OCI-LY3 (cell line): ENCODE measurements at regions not wholly inside any gene's neighbourhood (a gene's known extent, or its start where the extent isn't known, plus 50 kb on each side); places are given as distances from the start of the nearest gene placed in this dataset.

Experiments used
- H2AFZ ChIP-seq: fragments of 200-600, 300-600 bp; shearing (Covaris generic); 2 replicates; pipeline ENCODE4 v1.6.0; 2014; ENCODE audit warnings: antibody characterized with exemption, low read depth, low read length
- H3K27ac ChIP-seq: fragments of 200-600, 300-600 bp; sonication (generic); 2 replicates; pipeline ENCODE4 v1.5.1; 2014; ENCODE audit warnings: mild to moderate bottlenecking, low read length, moderate library complexity, mixed read lengths
- H3K27me3 ChIP-seq: fragments of 200-600, 300-600 bp; sonication (generic); 2 replicates; pipeline ENCODE4 v1.6.1; 2014; ENCODE audit warnings: low read depth, low read length, mixed read lengths
- H3K36me3 ChIP-seq: fragments of 200-600, 300-600 bp; sonication (generic); replicated peaks from 2 replicates; pipeline ENCODE3; 2014; ENCODE audit warnings: low read depth, low read length, mixed read lengths
- H3K4me1 ChIP-seq: fragments of 300-600, 200-600 bp; sonication (generic); 2 replicates; pipeline ENCODE4 v1.6.1; 2014; ENCODE audit warnings: low read length, mixed read lengths
- H3K4me2 ChIP-seq: fragments of 200-600, 300-600 bp; sonication (generic); 2 replicates; pipeline ENCODE4 v1.6.1; 2014; ENCODE audit warnings: low read length, mixed read lengths
- H3K4me3 ChIP-seq: fragments of 300-600, 200-600 bp; sonication (generic); 2 replicates; pipeline ENCODE4 v1.5.1; 2014; ENCODE audit warnings: antibody characterized with exemption, mild to moderate bottlenecking, low read length, moderate library complexity
- H3K79me2 ChIP-seq: fragments of 300-600, 200-600 bp; shearing (Covaris generic); 2 replicates; pipeline ENCODE4 v1.6.1; 2014; ENCODE audit warnings: mild to moderate bottlenecking, low read length, mixed read lengths
- H3K9ac ChIP-seq: fragments of 300-600, 200-600 bp; shearing (Covaris generic); 2 replicates; pipeline ENCODE4 v1.6.0; 2014; ENCODE audit warnings: mild to moderate bottlenecking, low read length, moderate library complexity
- H3K9me3 ChIP-seq: fragments of 200-600, 300-600 bp; shearing (Covaris generic); 2 replicates; pipeline ENCODE4 v1.6.1; 2014; ENCODE audit warnings: low read length, mixed read lengths; ENCODE audit not compliant: insufficient read depth
- H4K20me1 ChIP-seq: fragments of 200-600, 300-600 bp; sonication (generic); 2 replicates; pipeline ENCODE4 v1.6.1; 2016; ENCODE audit warnings: low read length, mixed read lengths; ENCODE audit not compliant: insufficient read depth
- CTCF ChIP-seq: fragments of 200-600, 300-600 bp; sonication (generic); IDR thresholded peaks from 2 replicates; pipeline ENCODE4 v1.5.1; 2014; ENCODE audit warnings: antibody characterized with exemption, low read length, low read depth
- EZH2phosphoT487 ChIP-seq: fragments of 200-600 bp; shearing (Covaris generic); IDR thresholded peaks from 2 replicates; pipeline ENCODE4 v1.6.1; 2018; ENCODE audit warnings: antibody characterized with exemption, mixed run types, low read depth

GRCh38 chr22:33971561-33971961 is 51.3 kb upstream of the LARGE1 start:
- no peak overlapping the region for H3K4me3 ChIP-seq
- H3K4me2 ChIP-seq = no peak overlapping the region
- H4K20me1 ChIP-seq = no peaks in the 10 kb centered on the region
- H3K27ac ChIP-seq = no peak overlapping the region
- no peaks in the 10 kb centered on the region for H3K9me3 ChIP-seq
- H3K36me3 ChIP-seq = no peaks in the 10 kb centered on the region
- H3K9ac ChIP-seq = no peak overlapping the region
- no peak overlapping the region for H2AFZ ChIP-seq
- H3K4me1 ChIP-seq = no peaks in the 10 kb centered on the region
- no peaks in the 10 kb centered on the region for H3K79me2 ChIP-seq
- TF ChIP-seq EZH2phosphoT487 (no peak), CTCF (no peak)
- H3K27me3 ChIP-seq = peaks cover 55% of the 10 kb centered on the region

- no peaks in the 10 kb centered on the region for H3K79me2 ChIP-seq
- H3K4me2 ChIP-seq = no peak overlapping the region
- H4K20me1 ChIP-seq = no peaks in the 10 kb centered on the region
- no peak overlapping the region for H3K9ac ChIP-seq
- TF ChIP-seq CTCF = no peak
- no peak for TF ChIP-seq EZH2phosphoT487
- no peaks in the 10 kb centered on the region for H3K9me3 ChIP-seq
- no peak overlapping the region for H2AFZ ChIP-seq
- no peak overlapping the region for H3K27ac ChIP-seq
- no peaks in the 10 kb centered on the region for H3K4me1 ChIP-seq
- peaks cover 62% of the 10 kb centered on the region for H3K27me3 ChIP-seq
- no peaks in the 10 kb centered on the region for H3K36me3 ChIP-seq
- no peak overlapping the region for H3K4me3 ChIP-seq
Observed at GRCh38 chr22:33975841-33976240, 55.6 kb upstream of the LARGE1 start.

- Histone ChIP-seq H3K79me2 (no peaks in the 10 kb centered on the region), H3K27me3 (peaks cover 5% of the 10 kb centered on the region), H3K27ac (no peak overlapping the region), H4K20me1 (no peaks in the 10 kb centered on the region), H3K36me3 (no peaks in the 10 kb centered on the region), H3K4me1 (peaks cover 32% of the 10 kb centered on the region), H3K9me3 (no peaks in the 10 kb centered on the region), H3K4me2 (no peak overlapping the region), H3K4me3 (no peak overlapping the region), H2AFZ (no peak overlapping the region), H3K9ac (no peak overlapping the region)
- TF ChIP-seq EZH2phosphoT487 = no peak
- no peak for TF ChIP-seq CTCF
Observed at GRCh38 chr22:33983558-33983957, 63.3 kb upstream of the LARGE1 start.

- no peak for TF ChIP-seq EZH2phosphoT487
- no peak for TF ChIP-seq CTCF
- Histone ChIP-seq H3K4me3 (no peak overlapping the region), H3K9me3 (no peaks in the 10 kb centered on the region)
Observed at GRCh38 chr22:33984211-33984610, 63.9 kb upstream of the LARGE1 start.

More at GRCh38 chr22:33984211-33984610, 63.9 kb upstream of the LARGE1 start:
- H3K36me3 ChIP-seq = no peaks in the 10 kb centered on the region
- H3K4me2 ChIP-seq = no peak overlapping the region
- no peaks in the 10 kb centered on the region for H3K79me2 ChIP-seq
- H3K27ac ChIP-seq = no peak overlapping the region
- H3K27me3 ChIP-seq = peaks cover 5% of the 10 kb centered on the region
- H2AFZ ChIP-seq = no peak overlapping the region
- H3K9ac ChIP-seq = no peak overlapping the region
- no peaks in the 10 kb centered on the region for H4K20me1 ChIP-seq
- peaks cover 32% of the 10 kb centered on the region for H3K4me1 ChIP-seq
